LNCaP clone FGC (cell line): ENCODE measurements at regions not wholly inside any gene's neighbourhood (a gene's known extent, or its start where the extent isn't known, plus 50 kb on each side); places are given as distances from the start of the nearest gene placed in this dataset.

Source experiments
- DNase-seq: peaks from one replicate; pipeline ENCODE4 v3.0.0-alpha.2; 2011; ENCODE audit warnings: low read depth
- H3K4me3 ChIP-seq: 2 replicates; pipeline ENCODE4 v1.5.1; 2011; ENCODE audit warnings: mild to moderate bottlenecking, low read depth, low read length, control low read depth
- CTCF ChIP-seq: IDR thresholded peaks from 2 replicates; pipeline ENCODE4 v1.5.1; 2012; ENCODE audit warnings: mild to moderate bottlenecking; ENCODE audit not compliant: control insufficient read depth, insufficient read depth; ENCODE audit errors: extremely low read depth

GRCh38 chr13:99875391-99875790 is 96.2 kb downstream of the ZIC5 start:
- H3K4me3 ChIP-seq = no peak overlapping the region
- no peak for DNase-seq
- no peak for TF ChIP-seq CTCF

GRCh38 chr13:99873832-99874430 is 97.6 kb downstream of the ZIC5 start:
- H3K4me3 ChIP-seq = no peak overlapping the region
- no peak for DNase-seq
- no peak for TF ChIP-seq CTCF

- no peak overlapping the region for H3K4me3 ChIP-seq
- DNase-seq = no peak
- no peak for TF ChIP-seq CTCF
These were observed 98.4 kb downstream of the ZIC5 start for GRCh38 chr13:99873141-99873540.

GRCh38 chr13:99871249-99871898 is 100.2 kb downstream of the ZIC5 start:
- TF ChIP-seq CTCF = no peak
- H3K4me3 ChIP-seq = peak overlapping the region; percentile 35; the same call in 1 of the 2 replicates
- no peak for DNase-seq

GRCh38 chr13:99870541-99870940 is 101.0 kb downstream of the ZIC5 start:
- peak overlapping the region; percentile 35 for H3K4me3 ChIP-seq
- peak; percentile 39 for DNase-seq
- TF ChIP-seq CTCF = no peak

- no peak for TF ChIP-seq CTCF
- no peak overlapping the region for H3K4me3 ChIP-seq
- no peak for DNase-seq
These were observed 101.7 kb downstream of the ZIC5 start for GRCh38 chr13:99869830-99870229.

GRCh38 chr13:99868767-99869166 is 102.8 kb downstream of the ZIC5 start:
- no peak overlapping the region for H3K4me3 ChIP-seq
- no peak for DNase-seq
- TF ChIP-seq CTCF = no peak
